ENCODE measurements at regions not wholly inside any gene's neighbourhood (a gene's known extent, or its start where the extent isn't known, plus 50 kb on each side); places are given as distances from the start of the nearest gene placed in this dataset.

- intact Hi-C loops (cut with micrococcal nuclease; ENCODE audit: unreplicated experiment) = loop anchor here (2.0 kb wide), 1 partner anchor 62 kb away; the partner anchor contains the start of gene ATL2
- ChIA-PET RAD21 (ENCODE audit: unreplicated experiment) (interaction anchor here (0.9 to 2.5 kb wide), 9 partner anchors 10 to 74 kb away, joined by 3 to 14 read pairs (median 3); partner anchors contain the start of gene ATL2), POLR2A (interaction anchor here (1.1 kb wide), 1 partner anchor 9 kb away, joined by 3 read pairs; no protein-coding TSS in a partner anchor), SMC1A (ENCODE audit: uncharacterized antibody, unreplicated experiment) (interaction anchor here (0.7 to 4.5 kb wide), 9 partner anchors 20 to 122 kb away, joined by 3 to 25 read pairs (median 5); partner anchors contain the start of gene ATL2), CTCF (interaction anchor here (0.8 to 1.2 kb wide), 5 partner anchors 10 to 70 kb away, joined by 3 to 5 read pairs (median 4); no protein-coding TSS in a partner anchor)
- FAIRE-seq (no peak), ATAC-seq (peak; percentile 42), DNase-seq (ENCODE audit: low read depth, low spot score) (no peak)
- Histone ChIP-seq H3K4me3 (no peak overlapping the region), H4K20me1 (ENCODE audit: control insufficient read depth, insufficient read depth) (no peaks in the 10 kb centered on the region), H2AFZ (ENCODE audit: control insufficient read depth, low read depth, low read length) (peak overlapping the region; percentile 37), H3K27me3 (replicated peaks in 1 of 2; ENCODE audit: control insufficient read depth in 2 of 2, insufficient read depth in 2 of 2, low read length in 1 of 2) (no peaks in the 10 kb centered on the region), H3K9ac (ENCODE audit: control insufficient read depth, insufficient read depth, low read length) (peak overlapping the region; percentile 36; the same call in 1 of the 2 replicates), H3K36me3 (ENCODE audit: control insufficient read depth in 2 of 2, insufficient read depth in 2 of 2, low read length in 1 of 2) (no peaks in the 10 kb centered on the region), H3K9me3 (replicated peaks; ENCODE audit: control insufficient read depth, insufficient read depth, low read length) (no peaks in the 10 kb centered on the region), H3K4me2 (ENCODE audit: control insufficient read depth, insufficient read depth) (peak overlapping the region; percentile 79), H3K4me1 (ENCODE audit: control insufficient read depth, insufficient read depth, low read length) (peaks cover 16% of the 10 kb centered on the region), H3K79me2 (ENCODE audit: control insufficient read depth, insufficient read depth, low read length) (no peaks in the 10 kb centered on the region), H3K27ac (ENCODE audit: control insufficient read depth, insufficient read depth) (peak overlapping the region; percentile 84)
- TSS peak; percentile 93 for BruUV-seq (replicated peaks)
- 43% methylated on average over 2 of the region's 2 CpGs for WGBS (ENCODE audit: insufficient coverage, insufficient replicate concordance, low lambda C conversion rate, missing lambda C conversion rate)
- in situ Hi-C loops (cut with MboI) = no loop called here
- no peak for TF ChIP-seq NFYA (IDR thresholded peaks at IDR 0.05; ENCODE audit: borderline replicate concordance, low read depth, low read length)
- TF ChIP-seq NRF1 (conservative IDR thresholded peaks at IDR 0.05; ENCODE audit: low read depth, low read length) = no peak
- TF ChIP-seq NBN (IDR thresholded peaks at IDR 0.05) = no peak
- TF ChIP-seq ZBTB11 (CRISPR knock-in tag; IDR thresholded peaks at IDR 0.05) = no peak
- no peak for TF ChIP-seq TARDBP (IDR thresholded peaks at IDR 0.05; ENCODE audit: borderline replicate concordance)
- TF ChIP-seq SMC3 (IDR thresholded peaks at IDR 0.05; ENCODE audit: borderline replicate concordance, low read length) = 0 out of 2 replicates have a peak, but pooled peaks have one; percentile 9
- TF ChIP-seq FOXM1 (IDR thresholded peaks at IDR 0.05; ENCODE audit: low read depth, low read length) = no peak
- TF ChIP-seq HDGF (IDR thresholded peaks at IDR 0.05) = no peak; the same call in 1 of the 2 replicates
- no peak for TF ChIP-seq RB1 (IDR thresholded peaks at IDR 0.05; ENCODE audit: borderline replicate concordance)
- no peak for TF ChIP-seq NFXL1 (IDR thresholded peaks at IDR 0.05; ENCODE audit: borderline replicate concordance)
- TF ChIP-seq ZNF687 (IDR thresholded peaks at IDR 0.05) = 0 out of 2 replicates have a peak, but pooled peaks have one; percentile 12
- no peak for TF ChIP-seq BACH1 (IDR thresholded peaks at IDR 0.05; ENCODE audit: borderline replicate concordance)
- TF ChIP-seq MTA2 (IDR thresholded peaks at IDR 0.05; ENCODE audit: low read depth) = no peak
- TF ChIP-seq STAT1 (conservative IDR thresholded peaks at IDR 0.05) = no peak
- no peak for TF ChIP-seq USF2 (IDR thresholded peaks at IDR 0.05; ENCODE audit: borderline replicate concordance, low read depth, low read length)
Observed at GRCh38 chr2:38438133-38438882, 61.2 kb upstream of the ATL2 start.
